Brain microvascular endothelial cell (primary cell): ENCODE measurements at regions not wholly inside any gene's neighbourhood (a gene's known extent, or its start where the extent isn't known, plus 50 kb on each side); places are given as distances from the start of the nearest gene placed in this dataset.
A peak's percentile ranks its signal among the peaks of the same experiment; 100 is the strongest.
"Not testable (repeated sequence)": the region's sequence is repeated elsewhere in the genome, so short reads cannot be mapped to it uniquely, and the experiment has no call there.

Experiments
- DNase-seq: peaks from one replicate; pipeline ENCODE4 v3.0.0-alpha.2; 2020
- H3K27ac ChIP-seq: fragments of 250-450 bp; sonication (Bioruptor Pico); 2 replicates; pipeline ENCODE4 v1.5.1; 2020; ENCODE audit warnings: mild to moderate bottlenecking, moderate library complexity
- H3K27me3 ChIP-seq: fragments of 250-450 bp; sonication (Bioruptor Pico); replicated peaks from 2 replicates; pipeline ENCODE4 v1.5.1; 2020; ENCODE audit warnings: mild to moderate bottlenecking
- H3K36me3 ChIP-seq: fragments of 250-450 bp; sonication (Bioruptor Pico); replicated peaks from 2 replicates; pipeline ENCODE4 v1.5.1; 2020; ENCODE audit warnings: mild to moderate bottlenecking
- H3K4me3 ChIP-seq: 2 replicates; pipeline ENCODE4 v1.5.1; 2011; ENCODE audit warnings: low read depth, mild to moderate bottlenecking, control low read depth, low read length, moderate library complexity
- CTCF ChIP-seq: IDR thresholded peaks from 2 replicates; pipeline ENCODE4 v1.5.1; 2011; ENCODE audit warnings: low read depth, mild to moderate bottlenecking, moderate library complexity, low read length, control low read depth, inconsistent platforms; ENCODE audit errors: missing control alignments
- in situ Hi-C: cut with HindIII; loops from 2 replicates; pipeline ENCODE4 v1.10.0; 2017; ENCODE audit warnings: low sequenced_read_pairs, low pct_ligation_motif_present

GRCh38 chr11:127935081-127935480, 652.3 kb downstream of the ETS1 start:
- in situ Hi-C loops = no loop called here
- Histone ChIP-seq H3K4me3 (no peak overlapping the region), H3K27me3 (no peaks in the 10 kb centered on the region), H3K36me3 (no peaks in the 10 kb centered on the region), H3K27ac (no peak overlapping the region)
- no peak for DNase-seq
- TF ChIP-seq CTCF = no peak

DNA sequence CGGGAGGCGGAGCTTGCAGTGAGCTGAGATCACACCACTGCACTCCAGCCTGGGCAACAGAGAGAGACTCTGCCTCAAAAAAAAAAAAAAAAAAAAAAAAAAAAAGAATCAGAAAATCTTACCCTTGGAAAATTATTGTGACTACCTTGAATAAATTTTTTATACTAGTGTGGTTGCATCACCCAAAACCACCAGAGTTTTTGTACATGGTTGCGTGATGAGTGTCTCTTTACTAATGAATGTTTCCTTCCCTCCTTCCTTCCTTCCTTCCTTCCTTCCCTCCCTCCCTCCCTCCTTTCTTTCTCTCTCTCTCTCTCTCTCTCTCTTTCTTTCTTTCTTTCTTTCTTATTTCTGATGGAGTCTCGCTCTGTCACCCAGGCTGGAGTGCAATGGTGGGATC, 653.4 kb downstream of the ETS1 start:
- H3K36me3 ChIP-seq, H3K4me3 ChIP-seq, in situ Hi-C loops, DNase-seq, H3K27ac ChIP-seq, H3K27me3 ChIP-seq: not testable (repeated sequence)

GRCh38 chr11:127931803-127932202, 655.6 kb downstream of the ETS1 start:
- TF ChIP-seq CTCF = no peak
- H3K4me3 ChIP-seq = no peak overlapping the region
- H3K27ac ChIP-seq = no peak overlapping the region
- no peak for DNase-seq
- in situ Hi-C loops = no loop called here
- no peaks in the 10 kb centered on the region for H3K27me3 ChIP-seq
- H3K36me3 ChIP-seq = no peaks in the 10 kb centered on the region

DNA sequence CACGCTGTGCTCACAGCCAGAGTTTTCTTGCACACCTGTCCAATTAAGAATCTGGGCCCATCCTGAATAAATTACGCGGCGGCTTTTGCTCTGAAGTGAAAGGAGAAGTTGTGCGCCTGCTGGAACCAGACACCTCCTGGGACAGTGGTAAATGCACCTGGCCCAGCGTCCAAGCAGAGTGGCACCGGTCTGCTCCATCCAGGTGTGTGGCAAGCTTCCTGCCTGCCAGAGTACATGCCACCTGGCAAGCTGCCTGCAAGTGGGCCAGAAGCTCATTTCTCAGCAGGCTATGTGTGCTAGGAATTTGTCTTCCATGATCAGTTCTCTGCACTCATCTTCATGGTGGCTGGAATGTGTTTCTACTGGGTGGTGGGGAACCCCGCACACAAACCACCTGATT, 660.6 kb downstream of the ETS1 start:
- Histone ChIP-seq H3K27ac (no peak overlapping the region), H3K4me3 (no peak overlapping the region), H3K36me3 (no peaks in the 10 kb centered on the region), H3K27me3 (no peaks in the 10 kb centered on the region)
- TF ChIP-seq CTCF = no peak
- in situ Hi-C loops = no loop called here
- DNase-seq = no peak

- no peak for TF ChIP-seq CTCF
- peak; percentile 62 for DNase-seq
- H3K27me3 ChIP-seq = no peaks in the 10 kb centered on the region
- H3K36me3 ChIP-seq = no peaks in the 10 kb centered on the region
- in situ Hi-C loops = no loop called here
- no peak overlapping the region for H3K27ac ChIP-seq
- no peak overlapping the region for H3K4me3 ChIP-seq
Measured at GRCh38 chr11:127925475-127925874, 661.9 kb downstream of the ETS1 start.

DNA sequence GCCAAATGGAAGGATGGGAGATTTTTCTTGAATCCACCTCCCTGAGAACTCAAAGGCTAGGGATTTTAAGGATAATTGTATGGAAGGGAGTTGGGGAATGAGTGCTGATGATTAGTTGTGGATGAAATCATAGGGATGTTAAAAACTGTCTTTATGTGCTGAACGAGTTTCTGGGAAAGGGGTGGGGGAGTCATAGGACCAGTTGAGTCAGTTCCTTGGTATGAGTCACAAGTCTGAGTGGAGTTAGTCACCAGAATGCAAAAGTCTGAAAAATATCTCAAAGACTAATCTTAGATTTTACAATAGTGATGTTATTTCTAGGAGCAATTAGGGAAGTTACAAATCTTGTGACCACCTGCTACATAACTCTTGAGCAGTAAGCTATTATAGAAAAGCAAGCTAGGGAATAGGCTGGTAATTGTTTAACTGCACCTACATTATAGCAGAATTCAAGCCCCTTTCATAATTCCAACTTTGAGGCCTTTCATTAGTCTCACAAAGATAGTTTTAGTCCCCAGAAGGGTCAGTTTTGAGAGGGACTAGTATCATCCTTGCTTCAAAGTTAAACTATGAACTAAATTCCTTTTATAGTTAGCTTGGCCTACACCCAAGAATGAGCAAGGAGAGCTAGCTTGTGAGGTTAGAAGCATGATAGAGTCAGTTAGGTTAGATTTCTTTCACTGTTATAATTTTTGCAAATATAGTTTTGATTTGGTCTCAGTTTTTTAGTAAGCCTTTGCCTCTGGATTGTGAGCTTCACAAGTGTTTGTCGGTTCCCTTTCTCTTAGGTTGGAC, 668.0 kb downstream of the ETS1 start:
- in situ Hi-C loops = no loop called here
- H3K27ac ChIP-seq = peak overlapping the region; percentile 64
- no peak for TF ChIP-seq CTCF

More for the DNA sequence above, 668.0 kb downstream of the ETS1 start:
- Histone ChIP-seq H3K36me3 (no peaks in the 10 kb centered on the region), H3K4me3 (no peak overlapping the region), H3K27me3 (no peaks in the 10 kb centered on the region)
- peak; percentile 84 for DNase-seq
